ENCODE measurements at regions not wholly inside any gene's neighbourhood (a gene's known extent, or its start where the extent isn't known, plus 50 kb on each side); places are given as distances from the start of the nearest gene placed in this dataset.

DNA sequence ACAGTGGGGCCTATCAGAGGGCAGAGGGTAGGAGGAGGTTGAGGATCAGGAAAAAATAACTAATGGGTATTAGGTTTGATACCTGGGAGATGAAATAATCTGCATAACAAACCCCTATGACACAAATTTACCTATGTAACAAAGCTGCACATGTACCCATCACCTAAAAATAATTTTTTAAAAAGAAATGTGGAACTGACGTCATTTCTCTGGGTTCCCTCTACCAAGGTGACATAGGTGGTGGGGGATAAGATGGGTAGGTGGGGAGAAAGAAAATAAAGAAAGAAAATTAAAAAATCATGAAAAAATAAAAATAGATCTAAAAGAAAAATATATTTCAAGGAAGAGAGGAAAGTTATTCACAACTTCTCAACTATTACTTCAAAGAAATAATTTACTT lies 153.1 kb upstream of the SORCS1 start:
- H3K27me3 ChIP-seq: no peaks in the 10 kb centered on the region

DNA sequence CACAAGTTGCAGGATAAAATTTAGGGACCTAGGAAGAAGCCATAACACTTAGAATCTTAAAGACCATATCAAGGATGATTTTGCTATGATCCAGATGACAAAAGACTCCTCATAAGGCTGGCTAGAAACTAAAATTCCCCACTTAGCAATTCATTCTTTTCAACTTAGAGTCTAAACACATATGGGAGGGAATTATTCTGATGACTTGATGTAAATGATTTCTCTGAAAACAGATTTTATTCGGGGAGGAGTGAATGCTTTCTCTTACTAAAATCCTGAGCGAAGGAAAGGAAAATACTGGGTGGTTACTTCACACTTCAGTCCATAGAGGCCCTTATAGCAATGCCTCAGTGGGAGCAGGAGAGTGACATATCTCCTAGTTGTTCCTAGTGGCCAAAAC lies 138.7 kb upstream of the SORCS1 start:
- Histone ChIP-seq H3K27me3 (no peaks in the 10 kb centered on the region), H3K4me3 (no peak overlapping the region), H3K27ac (no peak overlapping the region), H3K36me3 (no peaks in the 10 kb centered on the region), H3K9me3 (no peaks in the 10 kb centered on the region), H3K4me1 (no peaks in the 10 kb centered on the region)
- no peak for DNase-seq
- TF ChIP-seq EP300 (IDR thresholded peaks at IDR 0.05): no peak
- no peak for TF ChIP-seq POLR2A (IDR thresholded peaks at IDR 0.05)
- TF ChIP-seq CTCF (IDR thresholded peaks at IDR 0.05): no peak
- no peak for TF ChIP-seq POLR2AphosphoS5 (IDR thresholded peaks at IDR 0.05)
- WGBS, 2 donors: 78 to 89% methylated on average over 2 of the region's 2 CpGs
- intact Hi-C loops (cut with DNase I): no loop called here

More for the DNA sequence above, 153.1 kb upstream of the SORCS1 start:
- Histone ChIP-seq H3K36me3 (no peaks in the 10 kb centered on the region), H3K4me3 (no peak overlapping the region), H3K27ac (no peak overlapping the region), H3K9me3 (no peaks in the 10 kb centered on the region), H3K4me1 (no peaks in the 10 kb centered on the region)
- DNase-seq: no peak
- intact Hi-C loops (cut with DNase I): no loop called here
- WGBS, 2 donors: 63 to 77% methylated on average over 1 of the region's 1 CpG
- TF ChIP-seq POLR2AphosphoS5 (IDR thresholded peaks at IDR 0.05): no peak
- TF ChIP-seq POLR2A (IDR thresholded peaks at IDR 0.05): no peak
- TF ChIP-seq EP300 (IDR thresholded peaks at IDR 0.05): no peak
- TF ChIP-seq CTCF (IDR thresholded peaks at IDR 0.05): no peak

DNA sequence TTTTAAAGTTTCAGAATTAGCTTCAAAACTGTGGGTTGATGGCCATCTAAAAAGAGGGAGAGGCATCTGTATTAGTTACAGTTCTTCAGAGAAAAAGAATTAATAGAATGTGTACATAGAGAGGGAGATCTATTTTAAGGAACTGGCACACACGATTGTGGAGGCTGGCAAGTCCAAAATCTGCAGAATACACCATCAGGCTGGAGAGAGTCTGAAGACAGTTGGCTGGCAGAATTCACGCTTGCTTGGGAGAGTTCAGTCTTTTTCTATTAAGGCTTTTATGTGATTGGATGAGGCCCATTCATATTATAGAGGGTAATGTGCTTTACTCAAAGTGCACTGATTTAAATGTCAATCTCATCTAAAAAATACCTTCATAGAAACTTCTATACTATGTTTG lies 135.1 kb upstream of the SORCS1 start:
- Histone ChIP-seq H3K27me3 (no peaks in the 10 kb centered on the region), H3K27ac (no peak overlapping the region), H3K4me1 (no peaks in the 10 kb centered on the region), H3K36me3 (no peaks in the 10 kb centered on the region), H3K9me3 (no peaks in the 10 kb centered on the region), H3K4me3 (no peak overlapping the region)
- intact Hi-C loops (cut with DNase I): no loop called here
- TF ChIP-seq EP300 (IDR thresholded peaks at IDR 0.05): no peak
- TF ChIP-seq POLR2AphosphoS5 (IDR thresholded peaks at IDR 0.05): no peak
- TF ChIP-seq CTCF (IDR thresholded peaks at IDR 0.05): no peak
- no peak for TF ChIP-seq POLR2A (IDR thresholded peaks at IDR 0.05)
- WGBS, 2 donors: 86 to 93% methylated on average over 2 of the region's 2 CpGs
- DNase-seq: no peak

- no peak for TF ChIP-seq POLR2A (IDR thresholded peaks at IDR 0.05)
- no peak for TF ChIP-seq POLR2AphosphoS5 (IDR thresholded peaks at IDR 0.05)
- TF ChIP-seq CTCF (IDR thresholded peaks at IDR 0.05): no peak
- no peak for TF ChIP-seq EP300 (IDR thresholded peaks at IDR 0.05)
- WGBS, 2 donors: 77 to 92% methylated on average over 2 of the region's 2 CpGs
- DNase-seq: no peak
- Histone ChIP-seq H3K4me3 (no peak overlapping the region), H3K27me3 (no peaks in the 10 kb centered on the region), H3K36me3 (no peaks in the 10 kb centered on the region), H3K9me3 (no peaks in the 10 kb centered on the region), H3K4me1 (peaks cover 0 to 10% (median 5%) of the 10 kb centered on the region in 4 donors), H3K27ac (no peak overlapping the region)
- intact Hi-C loops (cut with DNase I): no loop called here
Observed at GRCh38 chr10:107284187-107284586, 119.7 kb upstream of the SORCS1 start.

GRCh38 chr10:107280293-107280692 lies 115.8 kb upstream of the SORCS1 start:
- Histone ChIP-seq H3K27me3 (no peaks in the 10 kb centered on the region), H3K27ac (no peak overlapping the region), H3K4me3 (no peak overlapping the region), H3K36me3 (no peaks in the 10 kb centered on the region), H3K9me3 (no peaks in the 10 kb centered on the region), H3K4me1 (peaks cover 0 to 10% (median 5%) of the 10 kb centered on the region in 4 donors)
- WGBS, 2 donors: 9 to 43% methylated on average over 3 of the region's 3 CpGs
- TF ChIP-seq POLR2AphosphoS5 (IDR thresholded peaks at IDR 0.05) (no peak), EP300 (IDR thresholded peaks at IDR 0.05) (no peak), CTCF (IDR thresholded peaks at IDR 0.05) (no peak), POLR2A (IDR thresholded peaks at IDR 0.05) (no peak)
- intact Hi-C loops (cut with DNase I): no loop called here
- no peak for DNase-seq
